ENCODE measurements at regions not wholly inside any gene's neighbourhood (a gene's known extent, or its start where the extent isn't known, plus 50 kb on each side); places are given as distances from the start of the nearest gene placed in this dataset.

DNA sequence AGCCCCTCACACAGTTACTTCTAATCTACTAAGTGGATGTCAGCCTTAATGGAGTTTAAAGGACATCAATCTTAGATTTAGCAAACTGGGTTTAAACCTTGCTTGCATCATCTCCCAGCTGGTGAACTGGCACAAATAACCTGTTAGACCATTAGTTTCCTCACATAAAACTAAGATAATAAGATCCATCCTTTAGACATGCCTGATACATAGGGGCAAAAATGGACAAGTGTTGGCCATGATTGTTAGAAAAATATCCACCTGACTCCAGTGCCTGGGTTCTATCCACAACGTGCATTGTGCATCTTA is 439.1 kb downstream of the TNS3 start:
- TF ChIP-seq CTCF (IDR thresholded peaks at IDR 0.05; ENCODE audit: low read depth, low read length) (no peak), MAX (IDR thresholded peaks at IDR 0.05; ENCODE audit: low read depth, low read length) (no peak), MYC (IDR thresholded peaks at IDR 0.05; ENCODE audit: low read depth, low read length) (no peak), POLR2A (IDR thresholded peaks at IDR 0.05; ENCODE audit: extremely low read depth, insufficient read length) (no peak)
